BJ (cell line): ENCODE measurements at regions not wholly inside any gene's neighbourhood (a gene's known extent, or its start where the extent isn't known, plus 50 kb on each side); places are given as distances from the start of the nearest gene placed in this dataset.
"Not testable (repeated sequence)": the region's sequence is repeated elsewhere in the genome, so short reads cannot be mapped to it uniquely, and the experiment has no call there.

Source experiments
- CTCF ChIA-PET: fragments of 350-600 bp; formaldehyde crosslinking; extraction: SDS; loops from one replicate; lab custom pipeline; 2021; ENCODE audit warnings: antibody characterized with exemption, inconsistent platforms; lab: Yijun Ruan, JAX
- POLR2A ChIA-PET: fragments of 300-600 bp; sonication (Branson Sonifier 250); formaldehyde crosslinking; extraction: SDS; loops from one replicate; lab custom pipeline; 2021; ENCODE audit warnings: antibody characterized with exemption; lab: Charles Lee
- DNase-seq: peaks from one replicate; pipeline ENCODE4 v3.0.0-alpha.2; 2011; ENCODE audit warnings: low read depth
- H3K27me3 ChIP-seq: 2 replicates; pipeline ENCODE4 v1.6.0; 2011; ENCODE audit warnings: low read length; ENCODE audit not compliant: control insufficient read depth, insufficient read depth
- H3K36me3 ChIP-seq: 2 replicates; pipeline ENCODE4 v1.5.1; 2011; ENCODE audit warnings: low read length; ENCODE audit not compliant: control insufficient read depth, insufficient read depth
- H3K4me3 ChIP-seq: 2 replicates; pipeline ENCODE4 v1.5.1; 2011; ENCODE audit warnings: low read depth, mild to moderate bottlenecking, control low read depth, low read length
- CTCF ChIP-seq: IDR thresholded peaks from 2 replicates; pipeline ENCODE4 v1.5.1; 2011; ENCODE audit warnings: low read depth, mild to moderate bottlenecking, control low read depth, inconsistent platforms, low read length, moderate library complexity; ENCODE audit not compliant: insufficient read depth

GRCh38 chr15:39416258-39416657, 164.6 kb upstream of the THBS1 start:
- ChIA-PET POLR2A (interaction anchor here (0.8 kb wide), 1 partner anchor 57 kb away, joined by 3 read pairs; no protein-coding TSS in a partner anchor), CTCF (no interaction called here)
- no peak for DNase-seq
- no peaks in the 10 kb centered on the region for H3K36me3 ChIP-seq
- no peak for TF ChIP-seq CTCF
- no peak overlapping the region for H3K4me3 ChIP-seq
- H3K27me3 ChIP-seq: no peaks in the 10 kb centered on the region

DNA sequence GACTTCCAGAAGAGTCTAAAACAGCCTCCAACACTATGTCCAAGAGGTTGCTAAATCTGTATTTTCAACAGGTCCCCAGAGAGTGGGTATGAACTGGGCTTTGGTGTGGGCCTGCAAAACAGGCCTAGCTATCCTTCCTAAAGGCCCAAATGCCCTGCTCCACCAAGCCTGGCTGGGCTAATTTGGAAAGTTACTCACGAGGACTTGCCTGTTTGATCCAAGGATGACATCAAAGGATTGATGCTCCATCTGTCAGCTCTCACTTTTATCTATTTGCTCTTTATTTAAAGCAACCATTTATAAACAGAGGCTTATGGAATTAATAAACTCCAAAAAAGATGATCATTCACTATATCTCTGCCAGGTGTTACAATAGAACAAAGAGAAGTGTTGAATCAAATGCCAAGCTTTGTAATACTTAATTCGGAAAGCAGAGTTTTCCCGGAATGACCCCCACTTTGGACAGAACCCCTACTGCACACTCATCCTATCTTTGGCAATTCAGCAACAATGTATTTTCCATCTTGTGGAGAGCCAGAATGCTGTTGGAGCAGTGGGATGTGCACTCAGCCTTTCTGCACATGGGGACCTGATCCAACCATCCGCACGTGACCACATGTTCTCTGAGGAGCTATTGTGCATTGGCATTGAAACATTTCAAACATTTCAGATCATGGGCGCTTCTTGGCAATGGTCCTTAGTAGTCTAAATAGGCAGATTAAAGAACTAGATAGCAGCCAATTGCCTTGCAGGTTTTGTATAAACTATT, 163.3 kb upstream of the THBS1 start:
- ChIA-PET CTCF (interaction anchor here (0.6 to 0.7 kb wide), 2 partner anchors 101 to 233 kb away, joined by 3 read pairs; no protein-coding TSS in a partner anchor), POLR2A (no interaction called here)
- Histone ChIP-seq H3K4me3 (no peak overlapping the region), H3K36me3 (no peaks in the 10 kb centered on the region), H3K27me3 (no peaks in the 10 kb centered on the region)
- no peak for DNase-seq
- no peak for TF ChIP-seq CTCF

GRCh38 chr15:39419651-39420050, 161.2 kb upstream of the THBS1 start:
- Histone ChIP-seq H3K4me3 (no peak overlapping the region), H3K27me3 (no peaks in the 10 kb centered on the region), H3K36me3 (no peaks in the 10 kb centered on the region)
- no peak for DNase-seq
- CTCF ChIA-PET: interaction anchor here (0.6 to 1.2 kb wide), 2 partner anchors 18 to 161 kb away, joined by 3 read pairs; partner anchors contain the start of gene THBS1
- TF ChIP-seq CTCF: no peak
- POLR2A ChIA-PET: interaction anchor here (0.6 kb wide), 1 partner anchor 287 kb away, joined by 3 read pairs; no protein-coding TSS in a partner anchor

DNA sequence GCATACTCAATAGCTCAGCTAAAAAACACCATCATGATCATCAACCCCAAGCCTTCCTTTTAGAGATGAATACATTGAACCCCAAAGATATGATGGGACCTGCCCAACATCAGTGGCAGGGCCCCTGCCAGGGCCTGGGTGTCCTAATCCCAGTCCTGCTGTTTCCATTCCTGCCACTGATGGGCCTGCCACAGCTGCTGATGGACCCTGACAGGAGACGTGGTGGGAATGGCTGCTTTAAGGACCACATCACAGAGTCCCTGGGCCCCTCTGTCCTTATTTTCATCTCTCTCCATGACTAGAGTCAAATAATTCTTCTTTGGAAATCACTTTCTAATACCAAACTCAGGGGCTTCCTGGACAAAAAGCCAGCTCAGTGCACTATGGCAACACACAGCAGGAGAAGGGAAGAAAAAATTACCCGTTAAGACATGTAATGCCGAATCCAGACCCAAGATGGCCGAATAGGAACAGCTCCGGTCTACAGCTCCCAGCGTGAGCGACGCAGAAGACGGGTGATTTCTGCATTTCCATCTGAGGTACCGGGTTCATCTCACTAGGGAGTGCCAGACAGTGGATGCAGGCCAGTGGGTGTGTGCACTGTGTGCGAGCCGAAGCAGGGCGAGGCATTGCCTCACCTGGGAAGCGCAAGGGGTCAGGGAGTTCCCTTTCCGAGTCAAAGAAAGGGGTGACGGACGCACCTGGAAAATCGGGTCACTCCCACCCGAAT, 160.6 kb upstream of the THBS1 start:
- CTCF ChIA-PET: interaction anchor here (0.6 to 1.2 kb wide), 2 partner anchors 17 to 160 kb away, joined by 3 read pairs; partner anchors contain the start of gene THBS1
- H3K27me3 ChIP-seq, H3K36me3 ChIP-seq, H3K4me3 ChIP-seq, POLR2A ChIA-PET, DNase-seq: not testable (repeated sequence)

DNA sequence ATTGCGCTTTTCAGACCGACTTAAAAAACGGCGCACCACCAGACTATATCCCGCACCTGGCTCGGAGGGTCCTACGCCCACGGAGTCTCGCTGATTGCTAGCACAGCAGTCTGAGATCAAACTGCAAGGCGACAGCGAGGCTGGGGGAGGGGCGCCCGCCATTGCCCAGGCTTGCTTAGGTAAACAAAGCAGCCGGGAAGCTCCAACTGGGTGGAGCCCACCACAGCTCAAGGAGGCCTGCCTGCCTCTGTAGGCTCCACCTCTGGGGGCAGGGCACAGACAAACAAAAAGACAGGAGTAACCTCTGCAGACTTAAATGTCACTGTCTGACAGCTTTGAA, 160.1 kb upstream of the THBS1 start:
- H3K27me3 ChIP-seq, CTCF ChIA-PET, H3K36me3 ChIP-seq, DNase-seq, POLR2A ChIA-PET, H3K4me3 ChIP-seq: not testable (repeated sequence)
